ENCODE measurements at regions not wholly inside any gene's neighbourhood (a gene's known extent, or its start where the extent isn't known, plus 50 kb on each side); places are given as distances from the start of the nearest gene placed in this dataset.

GRCh38 chr2:181334158-181334826 is 122.9 kb upstream of the ITGA4 start:
- no peak for TF ChIP-seq CTCF (IDR thresholded peaks at IDR 0.05)
- TF ChIP-seq POLR2A (IDR thresholded peaks at IDR 0.05), result no peak

Measured in breast epithelium (tissue), 3 donors.